Embryonic facial prominence (tissue), 1 donor: ENCODE measurements at regions not wholly inside any gene's neighbourhood (a gene's known extent, or its start where the extent isn't known, plus 50 kb on each side); places are given as distances from the start of the nearest gene placed in this dataset.
"Not testable (repeated sequence)": the region's sequence is repeated elsewhere in the genome, so short reads cannot be mapped to it uniquely, and the experiment has no call there.

Experiments used
- DNase-seq: peaks from one replicate; pipeline ENCODE4 v3.0.0-alpha.2; 2016; ENCODE audit errors: extremely low spot score

DNA sequence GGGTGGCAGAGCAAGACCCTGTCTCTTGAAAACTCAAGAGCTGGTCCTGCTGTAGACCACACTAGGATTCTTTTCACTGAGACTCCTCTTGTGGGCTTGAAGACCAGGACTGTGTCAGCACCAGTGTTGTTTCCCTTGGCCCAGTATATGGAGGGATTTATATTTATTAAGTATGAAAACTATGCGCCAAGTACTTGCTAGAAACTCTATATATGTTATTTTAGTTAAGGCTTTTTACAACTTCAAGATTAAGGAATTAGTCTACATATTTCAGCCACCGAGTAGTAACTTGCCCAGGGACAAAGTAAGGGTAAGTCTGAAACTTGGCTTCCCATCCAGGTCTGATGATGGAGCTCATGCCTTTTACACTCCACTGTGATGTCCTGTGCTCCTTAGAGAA lies 488.4 kb downstream of the PCNX1 start:
- DNase-seq = no peak

DNA sequence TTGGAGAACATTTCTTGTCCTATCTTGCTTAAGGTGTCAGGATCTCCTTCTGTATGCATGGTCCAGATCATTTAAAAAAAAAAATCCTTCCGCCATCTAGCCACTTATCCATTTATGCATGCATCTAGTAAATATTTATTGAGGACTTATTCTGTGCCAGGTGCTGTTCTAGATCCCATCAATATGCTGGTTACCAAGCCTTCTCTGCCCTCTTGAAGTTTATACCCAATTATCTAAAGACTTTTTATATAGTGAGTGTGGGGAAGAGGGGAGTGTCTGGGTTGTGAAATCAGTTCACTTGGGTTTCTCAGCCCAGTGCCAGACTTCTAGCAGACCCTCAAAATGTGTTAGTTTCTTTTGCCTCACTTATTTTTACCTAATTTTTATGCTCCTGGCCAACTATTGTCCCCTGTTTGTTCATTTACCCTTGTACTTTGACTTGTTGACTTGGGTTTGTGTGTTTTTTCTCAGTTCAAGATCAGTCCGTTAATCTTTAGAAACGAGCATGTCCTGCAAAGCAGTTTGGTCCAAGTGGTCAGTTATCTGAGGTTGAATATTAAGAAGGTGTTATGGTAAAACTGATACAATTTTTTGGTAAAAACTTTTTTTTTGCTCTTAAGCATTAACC lies 488.9 kb downstream of the PCNX1 start:
- DNase-seq = no peak

DNA sequence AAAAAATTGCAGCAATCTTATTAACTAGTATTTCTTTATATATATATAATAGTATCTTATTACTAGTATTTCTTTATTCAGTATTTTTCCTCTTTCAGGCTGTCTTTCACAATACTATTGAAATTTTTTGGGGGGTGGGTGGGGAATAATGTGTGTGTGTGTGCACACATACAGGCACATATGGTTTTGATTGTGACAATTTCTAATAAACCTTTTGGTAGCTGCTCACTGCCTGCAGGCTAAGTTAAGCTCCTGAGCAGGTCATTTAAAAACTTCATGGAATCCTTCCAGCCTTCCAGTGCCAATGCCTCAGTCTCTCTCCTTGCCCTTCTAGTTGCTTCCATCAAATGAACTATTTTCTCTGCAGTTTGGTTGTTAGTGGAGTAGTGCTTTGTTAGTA lies 490.1 kb downstream of the PCNX1 start:
- no peak for DNase-seq

DNA sequence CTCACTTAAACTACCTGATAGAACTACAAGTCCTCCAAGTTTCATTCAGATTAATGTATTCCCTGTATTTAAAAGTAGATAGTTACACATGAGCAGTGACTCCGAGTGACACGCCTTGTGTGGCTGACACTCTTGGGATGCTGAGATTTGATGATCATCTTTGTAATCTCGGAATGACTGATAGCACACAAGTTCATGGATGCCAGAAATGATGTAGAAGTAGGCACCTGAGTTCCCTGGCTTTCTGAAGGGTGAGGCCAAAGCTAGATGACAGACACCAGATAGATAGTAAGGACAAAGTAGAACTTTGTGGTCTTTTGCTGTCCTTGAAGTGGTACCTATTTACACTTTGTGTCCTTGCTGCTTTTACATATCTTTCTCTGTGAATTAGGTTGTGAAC lies 491.2 kb downstream of the PCNX1 start:
- no peak for DNase-seq

DNA sequence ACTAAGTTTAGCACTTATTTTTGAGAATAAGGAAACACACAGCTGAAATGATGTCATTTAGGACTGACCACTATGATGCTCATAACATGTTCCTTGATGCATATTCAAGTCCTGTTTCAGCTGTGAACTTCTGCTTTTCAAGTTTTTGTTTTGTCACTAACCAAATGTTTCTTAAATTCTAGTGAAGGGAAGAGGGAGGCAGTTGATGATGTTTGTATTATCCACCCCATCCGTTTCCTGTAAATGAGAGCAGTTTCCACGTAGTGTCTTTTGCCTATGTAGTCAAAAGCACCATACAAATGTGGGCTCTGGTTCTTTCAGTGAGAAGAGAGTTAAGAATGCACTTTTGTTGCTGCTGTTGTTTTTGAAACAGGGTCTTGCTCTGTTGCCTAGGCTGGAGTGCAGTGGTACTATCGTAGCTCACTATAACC lies 491.8 kb downstream of the PCNX1 start:
- no peak for DNase-seq

DNA sequence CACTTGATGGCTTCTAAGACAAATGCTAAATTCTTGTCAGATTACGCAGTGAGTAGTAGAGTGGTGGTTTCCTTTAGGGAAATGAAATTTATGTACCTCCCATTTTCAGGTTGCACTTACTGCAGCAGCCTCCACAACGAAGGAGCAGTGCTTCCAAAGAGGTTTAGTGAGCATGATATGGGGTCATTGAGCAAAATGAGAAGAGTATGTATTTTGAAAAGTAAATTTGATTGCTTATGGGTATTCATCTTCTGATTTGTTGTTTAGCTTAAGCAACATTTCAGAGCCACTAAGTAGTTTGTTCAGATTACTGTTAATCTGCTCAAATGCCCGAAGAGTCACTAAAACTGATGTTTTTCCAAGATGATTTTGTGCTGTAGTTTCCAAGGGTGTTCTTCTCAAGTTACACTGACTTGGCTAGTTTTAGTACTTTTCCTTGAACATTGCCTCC lies 493.6 kb downstream of the PCNX1 start:
- no peak for DNase-seq

- DNase-seq = not testable (repeated sequence)
These were observed 495.2 kb downstream of the PCNX1 start for GRCh38 chr14:71402415-71402814.

DNA sequence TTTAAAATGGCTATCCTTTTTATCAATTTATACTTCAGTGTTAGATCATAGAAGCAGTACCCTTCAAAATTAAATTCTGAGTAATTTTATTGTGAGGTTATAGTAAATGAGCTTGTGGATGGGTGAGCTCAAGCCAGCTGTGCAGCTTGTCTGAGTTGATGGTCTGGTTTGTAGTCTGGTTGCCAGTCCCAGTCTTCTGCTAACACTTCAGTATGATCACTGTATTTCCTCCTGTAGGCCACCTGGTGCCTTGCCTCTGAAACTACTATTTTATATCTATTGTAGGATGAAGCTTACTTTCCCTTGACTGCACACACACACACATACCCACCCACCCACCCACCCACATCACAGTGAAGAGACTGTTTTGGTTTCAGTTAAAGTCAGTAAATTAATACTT lies 496.4 kb downstream of the PCNX1 start:
- DNase-seq = no peak

- no peak for DNase-seq
These were observed 498.4 kb downstream of the PCNX1 start for GRCh38 chr14:71405676-71406075.

GRCh38 chr14:71408362-71409030 lies 501.2 kb downstream of the PCNX1 start:
- DNase-seq = no peak

DNA sequence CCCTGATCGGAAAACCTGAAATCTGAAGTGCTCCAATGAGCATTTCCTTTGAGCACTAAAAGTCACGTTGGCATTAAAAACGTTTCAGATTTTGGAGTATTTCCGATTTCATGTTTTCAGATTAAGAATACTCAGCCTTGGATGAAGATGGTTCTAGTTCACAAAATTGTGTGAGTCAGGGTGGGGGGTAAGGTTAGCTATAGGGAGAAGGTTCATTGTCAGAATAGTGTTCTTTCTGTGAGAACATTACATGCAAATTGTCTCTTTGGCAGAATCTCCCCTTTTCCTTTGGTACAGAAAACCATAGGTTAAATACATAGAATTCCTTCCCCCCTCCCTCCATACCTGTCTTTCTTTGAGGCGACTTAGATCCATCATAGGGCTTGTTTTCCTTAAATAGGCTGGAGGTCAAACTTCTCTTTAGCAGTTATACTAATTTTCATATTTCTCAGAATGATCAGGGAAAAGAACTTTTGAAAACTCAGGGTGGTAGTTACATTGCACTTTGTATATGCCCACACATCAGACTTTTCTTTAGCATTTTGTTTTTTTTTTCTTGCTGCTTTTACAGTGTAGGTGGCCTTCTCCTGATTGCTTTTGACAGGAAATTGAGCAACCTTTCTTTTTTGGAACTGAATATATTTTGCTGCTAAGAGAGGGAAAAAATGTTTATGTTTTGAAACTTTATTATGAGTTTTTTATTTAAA lies 503.5 kb downstream of the PCNX1 start:
- no peak for DNase-seq

- DNase-seq = no peak
These were observed 504.0 kb downstream of the PCNX1 start for GRCh38 chr14:71411285-71411595.

- DNase-seq = no peak
These were observed 504.5 kb downstream of the PCNX1 start for GRCh38 chr14:71411738-71412137.

GRCh38 chr14:71414631-71415403 lies 507.6 kb downstream of the PCNX1 start:
- DNase-seq = no peak

GRCh38 chr14:71415404-71415690 lies 508.1 kb downstream of the PCNX1 start:
- no peak for DNase-seq

- no peak for DNase-seq
These were observed 509.1 kb downstream of the PCNX1 start for GRCh38 chr14:71416392-71416791.

DNA sequence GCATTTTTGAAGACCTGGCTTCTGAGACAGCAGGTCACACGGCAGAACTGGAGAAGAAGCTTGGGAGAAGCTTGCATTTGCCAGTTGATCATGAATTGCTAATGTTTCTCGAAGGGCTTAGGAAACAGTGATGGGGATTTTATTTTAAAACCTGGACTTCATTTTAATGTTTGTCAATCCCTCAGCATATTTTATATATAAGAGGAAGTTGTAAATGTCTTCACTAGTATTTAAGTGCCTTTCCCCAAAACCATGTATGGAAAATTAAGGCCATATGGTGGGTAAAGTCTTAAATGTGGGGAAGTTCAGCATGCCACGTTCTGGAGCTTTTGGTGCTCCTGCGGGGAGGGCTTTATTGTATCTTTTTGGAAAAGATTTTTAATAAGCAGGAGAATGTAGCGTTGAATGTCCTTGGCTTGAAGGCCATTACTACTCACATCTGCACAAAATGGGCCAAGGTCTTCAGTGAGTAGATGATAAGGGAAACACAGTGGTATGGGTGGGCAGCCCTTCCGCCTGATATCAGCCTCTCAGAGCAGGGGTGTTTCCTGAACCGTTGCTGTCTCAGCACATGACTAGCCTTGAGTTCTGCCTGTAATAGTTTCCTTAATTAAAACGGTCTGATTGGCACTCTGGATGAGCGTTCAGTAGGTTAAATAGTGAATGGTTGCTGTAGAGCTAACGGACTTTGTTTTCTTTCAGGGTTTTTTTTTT lies 511.4 kb downstream of the PCNX1 start:
- no peak for DNase-seq

GRCh38 chr14:71423481-71423880 lies 508.7 kb upstream of the RGS6 start:
- no peak for DNase-seq

- no peak for DNase-seq
These were observed 507.3 kb upstream of the RGS6 start for GRCh38 chr14:71424941-71425340.

DNA sequence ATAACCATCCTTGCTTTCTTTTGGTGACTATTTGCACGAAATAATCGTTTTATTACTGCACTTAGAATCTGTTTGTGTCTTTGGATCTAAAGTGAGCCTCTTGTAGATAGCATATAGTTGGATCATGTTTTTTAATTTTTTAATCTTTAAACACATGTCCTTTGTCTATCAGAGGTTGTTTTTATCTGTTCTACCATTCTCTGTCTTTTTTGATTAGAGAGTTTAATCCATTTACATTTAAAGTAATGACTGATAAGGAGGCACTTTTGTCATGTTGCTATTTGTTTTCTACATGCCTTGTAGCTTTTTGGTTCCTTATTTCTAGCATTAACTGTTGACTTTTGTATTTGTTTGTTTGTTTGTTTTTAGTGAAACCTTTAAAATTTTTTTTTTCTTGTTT lies 506.2 kb upstream of the RGS6 start:
- DNase-seq = no peak

DNA sequence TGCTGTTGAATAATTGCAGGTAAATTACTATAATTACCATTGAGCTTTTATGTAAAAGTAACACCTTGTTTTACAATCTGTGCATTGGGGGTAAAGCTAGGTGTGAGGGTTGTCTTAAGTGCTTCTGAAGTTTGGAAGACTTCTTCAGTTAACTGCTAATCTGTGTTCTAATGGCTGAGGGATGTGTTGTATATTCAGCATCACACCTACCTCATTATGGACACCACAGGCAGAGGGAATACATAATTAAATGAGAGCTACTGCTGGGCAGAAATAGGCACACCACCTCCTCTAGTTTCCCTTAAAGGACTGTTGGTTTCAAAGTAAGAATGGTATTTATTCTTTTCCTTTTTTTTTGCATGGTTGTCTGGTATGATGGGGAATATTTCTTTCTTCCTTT lies 502.3 kb upstream of the RGS6 start:
- no peak for DNase-seq

- DNase-seq = no peak
These were observed 501.9 kb upstream of the RGS6 start for GRCh38 chr14:71430321-71430677.
